VCaP (cell line): ENCODE measurements at regions not wholly inside any gene's neighbourhood (a gene's known extent, or its start where the extent isn't known, plus 50 kb on each side); places are given as distances from the start of the nearest gene placed in this dataset.

Experiments
- H3K27ac ChIP-seq: fragments of 450-650 bp; 2 replicates; pipeline ENCODE4 v1.5.1; 2017
- TF ChIP-seq, protein P1 (sequence below): fragments of 450-650 bp; conservative IDR thresholded peaks from 2 replicates; pipeline ENCODE4 v1.5.1; 2017; ENCODE audit warnings: mild to moderate bottlenecking, moderate library complexity

DNA sequence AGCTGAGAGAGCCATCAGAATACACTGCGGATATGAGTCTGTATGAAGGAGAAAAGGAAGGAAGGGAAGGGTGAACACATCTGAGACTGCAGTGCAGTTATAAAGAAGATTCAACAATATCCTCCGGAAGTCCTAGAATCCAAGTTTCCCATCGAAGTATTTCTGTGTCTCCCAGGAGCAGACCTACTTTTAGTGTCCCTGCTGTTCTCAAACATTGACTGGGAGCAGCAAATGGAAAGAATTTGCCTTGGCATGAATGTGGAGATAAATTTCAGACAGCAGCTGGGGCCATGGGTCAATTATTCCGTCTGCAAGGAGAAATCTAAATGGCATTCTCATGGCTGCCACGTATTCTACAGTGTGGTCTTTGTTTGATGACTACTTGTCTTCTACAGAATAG lies 478.1 kb upstream of the SMC2 start:
- TF ChIP-seq, protein P1, sequence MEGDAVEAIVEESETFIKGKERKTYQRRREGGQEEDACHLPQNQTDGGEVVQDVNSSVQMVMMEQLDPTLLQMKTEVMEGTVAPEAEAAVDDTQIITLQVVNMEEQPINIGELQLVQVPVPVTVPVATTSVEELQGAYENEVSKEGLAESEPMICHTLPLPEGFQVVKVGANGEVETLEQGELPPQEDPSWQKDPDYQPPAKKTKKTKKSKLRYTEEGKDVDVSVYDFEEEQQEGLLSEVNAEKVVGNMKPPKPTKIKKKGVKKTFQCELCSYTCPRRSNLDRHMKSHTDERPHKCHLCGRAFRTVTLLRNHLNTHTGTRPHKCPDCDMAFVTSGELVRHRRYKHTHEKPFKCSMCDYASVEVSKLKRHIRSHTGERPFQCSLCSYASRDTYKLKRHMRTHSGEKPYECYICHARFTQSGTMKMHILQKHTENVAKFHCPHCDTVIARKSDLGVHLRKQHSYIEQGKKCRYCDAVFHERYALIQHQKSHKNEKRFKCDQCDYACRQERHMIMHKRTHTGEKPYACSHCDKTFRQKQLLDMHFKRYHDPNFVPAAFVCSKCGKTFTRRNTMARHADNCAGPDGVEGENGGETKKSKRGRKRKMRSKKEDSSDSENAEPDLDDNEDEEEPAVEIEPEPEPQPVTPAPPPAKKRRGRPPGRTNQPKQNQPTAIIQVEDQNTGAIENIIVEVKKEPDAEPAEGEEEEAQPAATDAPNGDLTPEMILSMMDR = no peak
- no peak overlapping the region for H3K27ac ChIP-seq

DNA sequence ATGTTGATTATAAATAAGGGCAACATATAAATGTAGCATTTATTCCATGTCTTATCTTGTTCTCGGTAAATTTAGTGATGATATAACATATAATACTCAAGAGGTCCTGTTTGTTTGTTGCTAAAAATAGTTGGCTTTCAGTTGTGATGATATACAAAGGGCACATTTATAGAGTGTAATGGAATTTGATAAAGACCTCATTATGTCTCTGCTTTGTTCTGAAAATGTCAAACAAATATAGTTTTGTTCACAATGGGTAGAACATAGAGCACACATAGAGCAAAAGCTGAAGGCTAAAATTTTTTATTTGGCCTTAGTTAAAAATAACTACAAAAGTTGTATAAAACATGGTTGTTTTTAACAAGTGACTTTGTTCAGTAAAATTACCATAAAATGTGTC lies 477.1 kb upstream of the SMC2 start:
- H3K27ac ChIP-seq = no peak overlapping the region
- TF ChIP-seq, protein P1 = no peak

DNA sequence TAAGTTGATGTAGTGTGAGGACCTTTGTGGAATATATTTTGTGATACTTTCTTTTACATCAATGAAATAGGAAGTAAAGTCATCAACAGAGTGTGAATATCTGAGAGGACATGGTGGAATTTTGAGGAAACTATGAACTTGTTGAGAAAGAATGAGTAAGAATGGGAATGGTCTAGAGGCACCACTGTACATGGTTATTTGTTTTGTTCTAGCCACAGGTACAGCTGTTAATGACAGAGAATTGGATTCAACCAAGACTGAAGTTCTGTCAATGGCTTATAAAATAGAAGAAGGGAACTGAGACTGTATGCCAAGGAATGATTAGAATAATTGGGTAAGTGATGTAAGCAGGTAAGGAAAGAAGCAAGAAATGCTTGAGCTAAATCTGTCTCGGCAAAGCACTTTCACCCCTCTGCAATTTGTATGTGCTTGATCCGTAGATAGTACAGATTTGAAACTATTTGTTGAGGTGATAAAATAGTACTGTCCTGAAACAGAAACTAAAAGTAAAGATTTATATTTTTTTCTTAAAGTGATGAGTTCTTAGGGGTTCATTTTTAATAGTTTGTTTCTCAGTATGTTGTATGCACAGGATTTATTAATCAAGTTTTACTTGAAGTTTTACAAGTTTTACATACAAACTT lies 468.8 kb upstream of the SMC2 start:
- TF ChIP-seq, protein P1 = no peak
- H3K27ac ChIP-seq = no peak overlapping the region

DNA sequence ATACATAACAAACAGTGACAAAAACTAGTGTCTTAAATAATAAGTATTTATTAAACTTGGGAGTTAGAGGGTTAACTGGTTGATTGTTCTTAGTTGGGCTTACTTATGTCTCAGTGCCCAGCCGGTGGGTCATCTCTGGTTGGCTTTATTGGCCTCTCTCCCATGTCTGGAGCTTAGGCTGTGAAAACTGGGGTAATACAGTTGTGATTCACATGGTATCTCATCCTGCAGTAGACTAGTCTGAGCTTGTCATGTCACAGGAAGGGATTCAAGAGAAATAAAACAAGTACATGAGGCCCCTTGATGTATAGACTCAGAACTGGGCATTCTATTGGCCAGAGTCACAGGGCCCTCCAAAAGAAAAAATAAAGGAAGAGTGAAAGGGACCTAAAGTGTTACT lies 466.4 kb upstream of the SMC2 start:
- TF ChIP-seq, protein P1 = no peak

DNA sequence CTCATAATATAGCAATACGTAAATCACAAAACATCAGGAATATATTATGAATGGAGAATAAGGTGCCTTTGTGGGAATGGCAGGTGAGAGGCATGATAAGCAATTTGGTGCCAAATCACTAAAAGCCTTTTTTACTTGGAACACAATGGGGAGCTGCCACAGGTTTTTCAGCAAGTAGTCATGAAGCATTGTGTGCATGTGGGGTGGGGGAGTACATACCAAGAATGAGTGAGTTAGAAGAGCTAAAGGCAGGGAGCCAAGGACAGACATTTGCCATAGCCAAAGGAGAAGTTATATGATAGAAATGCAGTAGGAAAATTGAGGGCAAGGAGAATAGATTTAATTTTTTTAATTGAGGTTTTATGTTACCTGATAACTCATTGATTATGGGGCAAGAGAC lies 445.0 kb upstream of the SMC2 start:
- TF ChIP-seq, protein P1 = no peak
- H3K27ac ChIP-seq = no peak overlapping the region

More for the DNA sequence above, 466.4 kb upstream of the SMC2 start:
- H3K27ac ChIP-seq = no peak overlapping the region

DNA sequence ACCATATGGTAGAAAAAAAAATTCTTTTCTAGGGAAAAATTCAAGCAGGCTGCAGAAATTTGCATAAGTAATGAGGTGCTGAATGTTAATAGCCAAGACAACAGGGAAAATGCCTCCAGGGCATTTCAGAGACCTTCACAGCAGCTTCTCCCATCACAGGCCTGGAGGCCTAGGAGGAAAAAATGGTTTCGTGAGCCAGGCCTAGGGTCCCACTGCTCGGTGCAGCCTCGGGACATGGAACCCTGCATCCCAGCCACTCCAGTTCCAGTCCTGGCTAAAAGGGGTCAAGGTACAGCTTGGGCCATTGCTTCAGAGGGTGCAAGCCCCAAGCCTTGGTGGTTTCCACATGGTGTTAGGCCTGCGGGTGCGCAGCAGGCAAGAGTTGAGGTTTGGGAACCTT lies 436.0 kb upstream of the SMC2 start:
- TF ChIP-seq, protein P1 = no peak
- H3K27ac ChIP-seq = no peak overlapping the region

DNA sequence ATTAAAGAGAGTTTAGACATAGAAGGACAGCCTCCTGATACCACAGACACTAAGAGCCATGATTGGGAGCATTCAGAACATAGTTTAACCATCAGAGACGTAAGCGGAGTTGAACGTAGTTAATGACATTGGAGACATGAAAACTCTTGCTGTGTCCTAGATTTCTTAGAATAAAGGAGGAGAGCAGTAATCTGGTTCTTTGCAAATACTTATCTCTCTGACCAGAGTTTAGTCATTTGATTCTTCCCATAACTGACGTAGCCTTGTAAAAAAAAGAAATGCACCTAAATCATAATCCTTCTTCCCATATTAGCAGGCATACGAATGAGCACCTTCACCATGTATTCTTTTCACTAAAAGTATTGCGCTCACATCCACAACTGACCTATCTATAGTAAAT lies 433.3 kb upstream of the SMC2 start:
- TF ChIP-seq, protein P1 = no peak
- no peak overlapping the region for H3K27ac ChIP-seq
